ENCODE measurements at regions not wholly inside any gene's neighbourhood (a gene's known extent, or its start where the extent isn't known, plus 50 kb on each side); places are given as distances from the start of the nearest gene placed in this dataset.

- in situ Hi-C loops (cut with MboI; ENCODE audit: low pct_unique_long_range_greater_than_20kb, low sequenced_read_pairs, unreplicated experiment) = no loop called here
- TF ChIP-seq CTCF (IDR thresholded peaks at IDR 0.05; ENCODE audit: extremely low read depth, insufficient read depth, missing control alignments) = no peak
These were observed 142.6 kb upstream of the BLID start for GRCh38 chr11:122258446-122259194.

GRCh38 chr11:122253589-122254231 is 137.7 kb upstream of the BLID start:
- in situ Hi-C loops (cut with MboI; ENCODE audit: low pct_unique_long_range_greater_than_20kb, low sequenced_read_pairs, unreplicated experiment) = no loop called here
- TF ChIP-seq CTCF (IDR thresholded peaks at IDR 0.05; ENCODE audit: extremely low read depth, insufficient read depth, missing control alignments) = no peak
- DNase-seq (ENCODE audit: low spot score) = no peak

More at GRCh38 chr11:122258446-122259194, 142.6 kb upstream of the BLID start:
- DNase-seq (ENCODE audit: low spot score) = no peak

GRCh38 chr11:122248939-122249338 is 132.9 kb upstream of the BLID start:
- in situ Hi-C loops (cut with MboI; ENCODE audit: low pct_unique_long_range_greater_than_20kb, low sequenced_read_pairs, unreplicated experiment) = no loop called here
- TF ChIP-seq CTCF (IDR thresholded peaks at IDR 0.05; ENCODE audit: extremely low read depth, insufficient read depth, missing control alignments) = no peak

GRCh38 chr11:122248131-122248530 is 132.1 kb upstream of the BLID start:
- DNase-seq (ENCODE audit: low spot score) = no peak
- TF ChIP-seq CTCF (IDR thresholded peaks at IDR 0.05; ENCODE audit: extremely low read depth, insufficient read depth, missing control alignments) = no peak
- in situ Hi-C loops (cut with MboI; ENCODE audit: low pct_unique_long_range_greater_than_20kb, low sequenced_read_pairs, unreplicated experiment) = no loop called here

More at GRCh38 chr11:122248939-122249338, 132.9 kb upstream of the BLID start:
- no peak for DNase-seq (ENCODE audit: low spot score)

GRCh38 chr11:122246874-122247273 is 130.9 kb upstream of the BLID start:
- in situ Hi-C loops (cut with MboI; ENCODE audit: low pct_unique_long_range_greater_than_20kb, low sequenced_read_pairs, unreplicated experiment) = no loop called here
- TF ChIP-seq CTCF (IDR thresholded peaks at IDR 0.05; ENCODE audit: extremely low read depth, insufficient read depth, missing control alignments) = no peak
- DNase-seq (ENCODE audit: low spot score) = no peak

- no peak for DNase-seq (ENCODE audit: low spot score)
- TF ChIP-seq CTCF (IDR thresholded peaks at IDR 0.05; ENCODE audit: extremely low read depth, insufficient read depth, missing control alignments) = no peak
- in situ Hi-C loops (cut with MboI; ENCODE audit: low pct_unique_long_range_greater_than_20kb, low sequenced_read_pairs, unreplicated experiment) = no loop called here
These were observed 126.7 kb upstream of the BLID start for GRCh38 chr11:122242731-122243130.

Measured in GM13977 (cell line).